ENCODE measurements at regions not wholly inside any gene's neighbourhood (a gene's known extent, or its start where the extent isn't known, plus 50 kb on each side); places are given as distances from the start of the nearest gene placed in this dataset.

- TF ChIP-seq CTCF (conservative IDR thresholded peaks at IDR 0.05) (no peak), EZH2 (IDR thresholded peaks at IDR 0.05; ENCODE audit: low read depth) (no peak)
Observed at GRCh38 chr6:99187429-99187828, 162.0 kb downstream of the FAXC start.

Data from PC-9 (cell line).